ENCODE measurements at regions not wholly inside any gene's neighbourhood (a gene's known extent, or its start where the extent isn't known, plus 50 kb on each side); places are given as distances from the start of the nearest gene placed in this dataset.

GRCh38 chr10:123380491-123381085 lies 226.4 kb downstream of the BUB3 start:
- Histone ChIP-seq H3K27ac (no peak overlapping the region), H3K4me3 (no peak overlapping the region), H3K9me3 (no peaks in the 10 kb centered on the region), H3K4me1 (no peaks in the 10 kb centered on the region), H3K27me3 (no peaks in the 10 kb centered on the region), H3K36me3 (no peaks in the 10 kb centered on the region)
- intact Hi-C loops (cut with DNase I), result no loop called here
- no peak for TF ChIP-seq CTCF (IDR thresholded peaks at IDR 0.05)
- TF ChIP-seq POLR2AphosphoS5 (IDR thresholded peaks at IDR 0.05; ENCODE audit: insufficient read depth in 1 of 2, low read depth in 1 of 2), result no peak
- no peak for TF ChIP-seq POLR2A (IDR thresholded peaks at IDR 0.05)
- DNase-seq (ENCODE audit: extremely low spot score in 2 of 2), result no peak

- TF ChIP-seq CTCF (IDR thresholded peaks at IDR 0.05) (no peak), POLR2AphosphoS5 (IDR thresholded peaks at IDR 0.05; ENCODE audit: insufficient read depth in 1 of 2, low read depth in 1 of 2) (no peak)
- H3K4me3 ChIP-seq, result no peak overlapping the region
- no peaks in the 10 kb centered on the region for H3K4me1 ChIP-seq
- DNase-seq (ENCODE audit: extremely low spot score in 2 of 2), result no peak
- intact Hi-C loops (cut with DNase I), result no loop called here
- no peaks in the 10 kb centered on the region for H3K36me3 ChIP-seq
- no peaks in the 10 kb centered on the region for H3K27me3 ChIP-seq
- H3K27ac ChIP-seq, result no peak overlapping the region
- H3K9me3 ChIP-seq, result no peaks in the 10 kb centered on the region
These were observed 227.0 kb downstream of the BUB3 start for GRCh38 chr10:123381224-123381623.

- TF ChIP-seq CTCF (IDR thresholded peaks at IDR 0.05), result no peak
- TF ChIP-seq POLR2A (IDR thresholded peaks at IDR 0.05), result no peak
- no peak for TF ChIP-seq POLR2AphosphoS5 (IDR thresholded peaks at IDR 0.05; ENCODE audit: insufficient read depth in 1 of 2, low read depth in 1 of 2)
- H3K27ac ChIP-seq, result no peak overlapping the region
- no peak overlapping the region for H3K4me3 ChIP-seq
- DNase-seq (ENCODE audit: extremely low spot score in 2 of 2), result no peak
- H3K9me3 ChIP-seq, result no peaks in the 10 kb centered on the region
- intact Hi-C loops (cut with DNase I), result no loop called here
- no peaks in the 10 kb centered on the region for H3K27me3 ChIP-seq
- no peaks in the 10 kb centered on the region for H3K36me3 ChIP-seq
- no peaks in the 10 kb centered on the region for H3K4me1 ChIP-seq
These were observed 228.3 kb downstream of the BUB3 start for GRCh38 chr10:123382491-123382890.

GRCh38 chr10:123385508-123386080 lies 231.4 kb downstream of the BUB3 start:
- no peak for DNase-seq (ENCODE audit: extremely low spot score in 2 of 2)

More at GRCh38 chr10:123385508-123386080, 231.4 kb downstream of the BUB3 start:
- Histone ChIP-seq H3K9me3 (no peaks in the 10 kb centered on the region), H3K4me1 (no peaks in the 10 kb centered on the region), H3K4me3 (no peak overlapping the region), H3K27ac (no peak overlapping the region), H3K36me3 (no peaks in the 10 kb centered on the region), H3K27me3 (no peaks in the 10 kb centered on the region)
- intact Hi-C loops (cut with DNase I), result no loop called here
- no peak for TF ChIP-seq POLR2AphosphoS5 (IDR thresholded peaks at IDR 0.05; ENCODE audit: insufficient read depth in 1 of 2, low read depth in 1 of 2)
- TF ChIP-seq POLR2A (IDR thresholded peaks at IDR 0.05), result no peak
- TF ChIP-seq CTCF (IDR thresholded peaks at IDR 0.05), result no peak

All from vagina (tissue), 2 donors.